HG02588 (cell line): ENCODE measurements at regions not wholly inside any gene's neighbourhood (a gene's known extent, or its start where the extent isn't known, plus 50 kb on each side); places are given as distances from the start of the nearest gene placed in this dataset.
"Not testable (repeated sequence)": the region's sequence is repeated elsewhere in the genome, so short reads cannot be mapped to it uniquely, and the experiment has no call there.

Source experiments
- ATAC-seq: cut with Tn5 transposase; IDR thresholded peaks from one replicate; pipeline ENCODE4 v1.9.1; 2021; ENCODE audit warnings: mild to moderate bottlenecking, moderate library complexity; ENCODE audit not compliant: unreplicated experiment

DNA sequence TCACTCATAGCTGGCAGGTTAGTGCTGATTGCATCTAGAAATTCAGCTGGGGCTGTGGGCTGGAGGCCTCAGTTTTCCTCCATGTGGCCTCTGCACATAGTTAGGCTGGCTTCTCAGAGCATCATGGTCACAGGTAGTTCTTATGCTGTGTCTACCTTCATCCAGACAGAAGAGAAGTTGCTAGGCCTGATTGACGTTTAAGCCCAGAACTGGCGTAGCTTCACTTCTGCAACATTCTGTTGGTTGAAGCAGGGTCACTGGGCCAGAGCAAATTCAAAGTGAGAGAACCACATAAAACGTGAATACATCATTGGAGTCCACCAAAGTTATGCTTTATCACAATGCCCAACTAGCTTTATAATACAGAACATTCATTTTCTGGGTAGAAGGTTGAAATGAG is 116.0 kb downstream of the SPP2 start:
- no peak for ATAC-seq

- ATAC-seq = no peak
These were observed 114.9 kb downstream of the SPP2 start for GRCh38 chr2:234165421-234165820.

DNA sequence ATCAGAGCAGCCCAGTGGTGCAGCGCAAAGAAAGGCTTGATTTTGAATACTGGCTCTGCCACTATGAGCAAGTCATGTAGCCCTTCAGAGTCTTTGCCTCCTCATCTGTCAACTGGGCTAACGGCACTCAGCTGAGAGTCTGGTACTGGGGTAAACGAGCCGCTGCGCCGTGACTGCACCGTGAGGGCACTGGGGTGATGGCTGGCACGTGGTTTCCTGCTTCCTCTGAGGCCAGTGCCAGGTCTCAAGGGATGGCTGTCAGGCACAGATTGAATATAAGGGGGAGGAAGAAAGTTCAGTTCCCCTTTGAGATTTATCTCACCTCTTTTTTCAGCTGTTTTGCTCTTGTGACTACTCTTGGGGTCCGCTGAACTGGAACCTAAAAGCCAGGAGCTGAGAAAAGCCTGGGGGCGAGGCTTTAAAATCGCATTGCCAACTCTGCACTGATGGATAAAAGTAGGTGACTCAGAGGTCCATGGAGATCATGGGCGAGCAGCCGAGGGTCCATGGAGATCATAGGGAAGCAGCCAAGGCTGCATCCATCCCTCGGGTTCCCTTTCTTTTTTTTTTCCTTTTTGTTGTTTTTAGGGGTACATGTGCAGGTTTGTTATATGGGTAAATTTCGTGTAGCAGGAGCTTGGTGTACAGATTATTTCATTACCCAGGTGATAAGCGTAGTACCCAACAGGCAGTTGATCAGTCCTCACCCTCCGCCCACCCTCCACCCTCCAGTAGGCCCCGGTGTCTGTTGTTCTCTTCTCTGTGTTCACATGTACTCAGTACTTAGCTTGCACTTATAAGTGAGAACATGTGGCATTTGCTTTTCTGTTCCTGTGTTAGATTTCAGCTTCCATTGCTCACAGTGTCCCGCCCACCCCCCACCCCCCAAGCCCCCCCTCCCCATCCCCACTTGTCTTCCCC is 114.3 kb downstream of the SPP2 start:
- ATAC-seq = no peak

GRCh38 chr2:234163510-234164045 is 113.1 kb downstream of the SPP2 start:
- ATAC-seq = no peak

- no peak for ATAC-seq
These were observed 112.4 kb downstream of the SPP2 start for GRCh38 chr2:234162861-234163260.

- ATAC-seq = no peak
These were observed 111.4 kb downstream of the SPP2 start for GRCh38 chr2:234161932-234162331.

- no peak for ATAC-seq
These were observed 108.3 kb downstream of the SPP2 start for GRCh38 chr2:234158812-234159211.

GRCh38 chr2:234157817-234158588 is 107.5 kb downstream of the SPP2 start:
- no peak for ATAC-seq

GRCh38 chr2:234156326-234156725 is 105.8 kb downstream of the SPP2 start:
- no peak for ATAC-seq

DNA sequence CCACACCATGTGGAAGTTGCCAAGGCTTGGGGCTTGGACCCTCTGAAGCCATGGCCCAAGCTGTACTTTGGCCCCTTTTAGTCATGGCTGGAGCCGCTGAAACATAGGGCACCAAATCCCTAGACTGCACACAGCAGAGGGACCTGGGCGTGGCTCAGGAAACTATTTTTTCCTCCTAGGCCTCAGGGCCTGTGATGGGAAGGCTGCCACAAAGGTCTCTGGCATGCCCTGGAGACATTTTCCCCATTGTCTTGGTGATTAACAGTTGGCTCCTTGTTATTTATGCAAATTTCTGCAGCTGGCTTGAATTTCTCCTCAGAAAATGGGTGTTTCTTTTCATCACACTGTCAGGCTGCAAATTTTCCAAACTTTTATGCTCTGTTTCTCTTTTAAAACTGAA is 102.3 kb downstream of the SPP2 start:
- not testable (repeated sequence) for ATAC-seq

GRCh38 chr2:234147335-234147861 is 96.9 kb downstream of the SPP2 start:
- ATAC-seq = no peak

DNA sequence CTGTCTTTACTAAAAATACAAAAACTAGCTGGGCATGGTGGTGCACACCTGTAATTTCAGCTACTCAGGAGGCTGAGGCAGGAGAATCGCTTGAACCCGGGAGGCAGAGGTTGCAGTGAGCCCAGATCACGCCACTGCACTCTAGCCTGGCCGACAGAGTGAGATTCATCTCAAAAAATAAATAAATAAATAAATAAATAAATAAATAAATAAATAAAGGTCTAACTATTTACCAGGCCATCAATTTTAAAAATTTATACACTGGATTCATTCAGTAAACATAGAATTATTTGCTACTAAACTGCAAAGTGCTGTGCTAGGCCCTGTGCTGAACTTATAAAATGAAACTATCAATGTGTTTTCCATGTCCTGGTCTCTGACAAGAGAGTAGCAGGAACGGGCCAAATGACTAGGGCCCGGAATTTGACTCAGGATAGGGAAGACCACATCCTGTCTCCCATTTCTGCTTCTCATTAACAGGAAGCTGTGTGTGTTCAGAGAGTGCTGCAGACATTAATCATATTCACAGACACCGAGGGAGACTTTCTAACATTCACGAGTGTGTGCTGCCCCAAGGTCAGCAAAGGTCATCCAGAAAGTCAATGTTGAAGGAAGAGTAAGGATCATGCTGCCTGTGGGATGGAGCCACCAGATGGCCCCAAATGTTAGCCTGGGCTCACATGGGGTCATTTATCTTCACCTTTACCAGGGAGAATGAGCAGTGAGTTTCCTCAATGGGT is 95.8 kb downstream of the SPP2 start:
- no peak for ATAC-seq

DNA sequence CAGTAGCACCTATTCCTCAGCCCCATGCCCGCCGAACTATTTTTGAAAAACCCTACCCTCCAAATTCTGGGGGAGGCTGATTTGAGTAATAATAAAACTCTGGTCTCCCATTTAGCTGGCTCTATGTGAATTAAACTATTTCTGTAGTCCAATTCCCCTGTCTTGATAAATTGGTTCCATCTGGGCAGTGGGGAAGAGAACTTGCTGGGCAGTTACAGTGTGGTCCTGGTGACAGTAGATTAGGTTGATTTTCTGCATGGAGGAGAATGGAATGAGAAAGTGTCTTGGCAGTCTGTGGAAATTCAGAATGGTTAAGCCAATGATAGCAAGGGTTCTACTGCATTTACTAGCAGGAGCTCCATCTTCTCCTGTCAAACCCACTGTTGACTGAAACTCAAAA is 95.0 kb downstream of the SPP2 start:
- no peak for ATAC-seq

DNA sequence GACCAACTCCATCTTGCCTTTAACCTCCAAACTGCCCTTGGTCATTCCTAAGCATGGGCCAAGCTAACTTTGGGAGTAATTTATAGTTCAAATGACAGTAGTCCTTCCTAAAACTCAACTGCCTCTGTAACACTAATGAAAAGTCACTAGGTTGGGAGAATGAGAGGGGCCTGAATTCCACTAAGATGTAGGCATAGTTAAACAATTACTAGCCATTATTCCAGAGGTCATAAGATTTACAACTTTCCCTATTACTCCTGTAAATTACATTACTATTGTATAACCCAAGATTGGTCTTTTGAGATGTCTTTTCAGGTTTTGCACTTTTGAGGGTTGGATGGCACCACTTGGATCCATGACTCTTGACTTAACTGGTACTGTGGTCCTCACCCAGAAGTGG is 94.6 kb downstream of the SPP2 start:
- ATAC-seq = no peak

GRCh38 chr2:234143896-234144295 is 93.4 kb downstream of the SPP2 start:
- ATAC-seq = no peak

DNA sequence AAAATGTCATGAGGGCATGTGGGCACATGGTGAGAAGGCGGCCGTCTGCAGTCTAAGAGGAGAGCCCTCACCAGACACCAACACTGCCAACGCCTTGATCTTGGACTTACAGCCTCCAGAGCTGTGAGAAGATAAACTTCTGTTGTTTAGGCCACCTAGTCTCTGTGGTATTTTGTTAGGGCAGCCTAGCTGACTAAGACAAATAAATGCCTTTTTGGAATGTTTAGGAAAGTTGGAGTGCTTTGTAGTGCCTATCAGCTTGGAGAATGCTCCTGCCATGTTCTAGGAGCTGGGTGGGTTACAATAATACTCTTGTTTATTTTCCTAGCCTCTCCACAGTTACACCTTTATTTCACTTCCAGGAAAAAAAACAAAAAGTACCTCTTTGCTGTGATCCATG is 92.0 kb downstream of the SPP2 start:
- ATAC-seq = no peak

DNA sequence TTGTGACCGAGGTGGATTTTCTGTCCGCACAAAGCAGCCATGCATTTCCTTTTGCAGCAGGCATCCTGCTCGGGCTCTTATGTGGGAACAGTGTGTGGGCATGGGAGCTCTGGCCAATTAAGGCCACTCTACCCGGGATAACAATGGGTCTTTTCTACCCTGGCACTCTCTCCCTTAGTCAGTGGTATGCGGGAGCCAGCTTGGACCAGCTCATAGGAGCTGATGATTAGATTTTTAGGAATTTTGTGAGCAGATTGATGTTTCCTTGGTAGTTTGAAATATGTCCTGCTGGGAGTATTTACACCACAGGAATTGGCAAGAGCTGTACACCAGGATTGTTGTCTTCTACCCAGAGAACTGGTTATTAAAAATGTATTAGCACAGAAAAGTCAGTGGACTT is 89.3 kb downstream of the SPP2 start:
- ATAC-seq = no peak

- no peak for ATAC-seq
These were observed 88.3 kb downstream of the SPP2 start for GRCh38 chr2:234138836-234139235.

DNA sequence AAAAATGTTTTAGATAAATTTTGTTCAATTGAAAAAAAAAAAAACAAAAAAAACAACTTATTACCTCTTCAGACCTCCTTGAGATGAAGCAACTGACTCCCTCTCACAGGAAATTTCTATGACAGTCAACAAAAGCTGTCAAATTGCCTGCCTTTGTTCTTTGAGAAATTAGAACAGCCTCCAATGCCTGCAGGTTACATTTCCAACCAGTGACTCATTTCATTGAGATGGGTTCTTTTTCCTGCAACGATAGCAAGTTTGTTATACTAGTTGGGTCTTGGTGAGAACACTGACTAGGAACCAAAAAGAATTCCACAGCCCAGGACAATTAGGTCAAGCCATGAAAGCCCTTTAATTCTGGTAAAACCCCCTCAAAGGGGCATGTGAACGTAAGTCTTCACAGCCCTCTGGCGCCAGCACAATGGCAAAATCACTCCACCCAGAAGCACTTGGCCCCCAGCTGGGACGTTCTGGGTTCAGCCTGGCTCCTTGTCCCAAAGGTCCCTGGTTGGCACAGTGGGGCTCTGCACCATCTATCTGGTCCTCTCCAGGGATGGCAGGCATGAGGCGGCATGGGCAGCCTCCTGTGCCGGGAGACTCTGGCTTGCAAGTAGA is 87.0 kb downstream of the SPP2 start:
- no peak for ATAC-seq

DNA sequence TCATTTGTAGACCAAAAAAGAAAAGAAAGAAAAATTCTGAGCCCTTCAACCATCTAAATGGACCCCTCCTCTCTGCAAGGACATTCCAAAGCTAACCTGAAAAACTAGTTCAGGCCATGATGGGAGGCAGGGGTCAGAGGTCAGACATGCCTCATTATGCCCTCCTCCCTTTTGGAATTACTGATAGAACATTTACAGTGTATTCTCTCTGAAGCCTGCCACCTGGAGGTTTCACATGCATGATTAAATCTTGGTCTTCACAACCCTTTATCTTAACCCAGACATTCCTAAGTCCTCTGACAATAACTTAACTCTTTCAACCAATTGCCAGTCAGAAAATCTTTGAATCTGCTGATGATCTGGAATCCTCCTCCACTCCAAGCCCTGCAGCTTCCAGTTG is 86.0 kb downstream of the SPP2 start:
- ATAC-seq = no peak
